Vagina (tissue), 2 donors: ENCODE measurements at regions not wholly inside any gene's neighbourhood (a gene's known extent, or its start where the extent isn't known, plus 50 kb on each side); places are given as distances from the start of the nearest gene placed in this dataset.

Experiments
- POLR2A ChIP-seq, 2 donors: fragments of 450-650 bp; IDR thresholded peaks; one replicate each; pipeline ENCODE4 v1.6.1; 2017; ENCODE audit warnings: antibody characterized with exemption in 2 of 2, mild to moderate bottlenecking in 2 of 2, moderate library complexity in 2 of 2
- POLR2AphosphoS5 ChIP-seq, 2 donors: sonication (generic); formaldehyde crosslinking; IDR thresholded peaks; one replicate each; pipeline ENCODE4 v1.9.0; 2017; ENCODE audit warnings: antibody characterized with exemption in 2 of 2, mild to moderate bottlenecking in 2 of 2, low read depth in 1 of 2; ENCODE audit not compliant: insufficient read depth in 1 of 2
- TF ChIP-seq, protein P1 (sequence below), 3 experiments: fragments of 450-650 bp in 2 of 3; fragments of 200-600 bp in 1 of 3; sonication (generic) in 1 of 3; IDR thresholded peaks; one replicate each; pipeline ENCODE4 v1.5.1; 2017 to 2019; ENCODE audit warnings: antibody characterized with exemption in 3 of 3, mild to moderate bottlenecking in 2 of 3, moderate library complexity in 2 of 3

DNA sequence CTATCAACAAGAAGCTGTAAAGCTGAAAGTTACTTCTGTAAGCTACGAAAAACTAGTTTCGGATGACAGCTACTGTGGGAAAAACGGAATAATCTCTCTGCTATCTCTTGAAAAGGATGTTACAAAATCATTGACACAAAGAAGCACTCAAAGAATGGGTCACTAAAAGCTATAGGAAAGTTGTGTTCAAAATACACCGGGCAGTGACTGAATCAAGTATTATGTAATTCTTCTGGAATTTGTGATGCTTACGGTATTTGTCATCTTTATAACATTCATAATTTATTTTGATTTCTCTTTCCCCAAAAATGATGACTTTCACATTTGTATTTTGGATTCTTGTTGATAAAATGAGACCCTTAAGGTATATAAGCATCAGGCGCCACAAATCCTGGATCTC is 112.1 kb upstream of the KLF6 start:
- TF ChIP-seq POLR2AphosphoS5 (IDR thresholded peaks at IDR 0.05; ENCODE audit: insufficient read depth in 1 of 2, low read depth in 1 of 2): no peak
- TF ChIP-seq, protein P1, sequence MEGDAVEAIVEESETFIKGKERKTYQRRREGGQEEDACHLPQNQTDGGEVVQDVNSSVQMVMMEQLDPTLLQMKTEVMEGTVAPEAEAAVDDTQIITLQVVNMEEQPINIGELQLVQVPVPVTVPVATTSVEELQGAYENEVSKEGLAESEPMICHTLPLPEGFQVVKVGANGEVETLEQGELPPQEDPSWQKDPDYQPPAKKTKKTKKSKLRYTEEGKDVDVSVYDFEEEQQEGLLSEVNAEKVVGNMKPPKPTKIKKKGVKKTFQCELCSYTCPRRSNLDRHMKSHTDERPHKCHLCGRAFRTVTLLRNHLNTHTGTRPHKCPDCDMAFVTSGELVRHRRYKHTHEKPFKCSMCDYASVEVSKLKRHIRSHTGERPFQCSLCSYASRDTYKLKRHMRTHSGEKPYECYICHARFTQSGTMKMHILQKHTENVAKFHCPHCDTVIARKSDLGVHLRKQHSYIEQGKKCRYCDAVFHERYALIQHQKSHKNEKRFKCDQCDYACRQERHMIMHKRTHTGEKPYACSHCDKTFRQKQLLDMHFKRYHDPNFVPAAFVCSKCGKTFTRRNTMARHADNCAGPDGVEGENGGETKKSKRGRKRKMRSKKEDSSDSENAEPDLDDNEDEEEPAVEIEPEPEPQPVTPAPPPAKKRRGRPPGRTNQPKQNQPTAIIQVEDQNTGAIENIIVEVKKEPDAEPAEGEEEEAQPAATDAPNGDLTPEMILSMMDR (IDR thresholded peaks at IDR 0.05): no peak
- TF ChIP-seq POLR2A (IDR thresholded peaks at IDR 0.05): no peak
